ENCODE measurements at regions not wholly inside any gene's neighbourhood (a gene's known extent, or its start where the extent isn't known, plus 50 kb on each side); places are given as distances from the start of the nearest gene placed in this dataset.

DNA sequence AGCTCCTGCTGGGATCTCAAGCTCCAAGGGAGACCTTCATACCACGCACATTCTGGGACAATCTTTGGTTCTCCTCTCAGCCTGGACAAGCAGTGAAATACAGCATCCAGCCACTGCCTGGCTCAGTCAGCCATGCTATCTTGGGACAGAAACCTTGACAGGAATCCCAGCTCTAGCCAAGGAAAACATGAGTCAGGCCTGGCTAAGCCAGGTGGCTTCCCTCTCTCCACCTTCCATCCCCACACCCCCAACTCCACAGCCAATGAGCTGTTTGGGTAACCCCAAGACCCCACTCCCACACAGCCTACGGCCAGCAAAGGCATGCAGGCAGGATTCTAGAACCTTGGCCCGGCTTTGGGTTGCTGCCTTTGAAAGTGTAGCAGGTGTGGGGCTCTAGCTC is 64.9 kb downstream of the MCFD2 start:
- DNase-seq, result no peak

DNA sequence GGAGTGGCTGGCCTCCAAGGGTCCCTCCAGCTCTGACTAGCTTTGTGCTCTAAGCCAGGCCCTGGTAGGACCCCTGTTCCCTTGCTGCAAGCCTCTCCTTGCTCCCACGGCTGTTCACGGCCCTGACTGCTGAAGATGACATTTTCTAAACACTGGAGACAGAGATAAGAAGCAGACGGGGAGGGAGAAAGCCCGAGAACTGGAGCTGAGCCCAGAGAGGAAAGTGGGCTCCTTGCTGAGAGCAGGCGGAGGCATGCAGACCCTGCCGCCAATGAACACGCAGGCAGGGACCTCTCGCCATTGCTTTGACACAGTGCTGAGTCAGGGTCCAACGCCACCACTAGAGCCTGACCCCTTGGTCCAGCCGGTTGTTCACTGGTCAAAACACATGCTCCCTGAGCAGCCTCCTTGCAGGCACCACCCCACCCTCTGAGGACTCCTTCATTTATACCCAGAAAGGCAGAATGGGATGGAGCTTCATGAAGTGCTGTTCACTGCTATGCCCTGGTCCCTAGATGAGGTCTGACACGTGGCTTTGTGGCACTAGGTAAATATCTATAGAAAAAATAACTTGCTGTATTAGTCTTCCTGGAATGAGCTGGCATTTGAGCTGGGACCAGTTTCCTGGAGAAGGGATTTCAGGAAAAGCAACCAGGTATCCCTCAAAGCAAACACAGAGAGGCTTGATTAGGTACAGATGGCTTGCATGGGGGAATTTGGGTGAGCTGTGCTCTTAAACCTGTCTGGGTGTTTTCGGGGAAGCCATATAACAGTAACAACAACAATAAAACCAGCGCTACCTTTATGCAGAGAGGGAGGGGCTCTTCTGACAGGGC is 65.7 kb downstream of the MCFD2 start:
- DNase-seq, result no peak

DNA sequence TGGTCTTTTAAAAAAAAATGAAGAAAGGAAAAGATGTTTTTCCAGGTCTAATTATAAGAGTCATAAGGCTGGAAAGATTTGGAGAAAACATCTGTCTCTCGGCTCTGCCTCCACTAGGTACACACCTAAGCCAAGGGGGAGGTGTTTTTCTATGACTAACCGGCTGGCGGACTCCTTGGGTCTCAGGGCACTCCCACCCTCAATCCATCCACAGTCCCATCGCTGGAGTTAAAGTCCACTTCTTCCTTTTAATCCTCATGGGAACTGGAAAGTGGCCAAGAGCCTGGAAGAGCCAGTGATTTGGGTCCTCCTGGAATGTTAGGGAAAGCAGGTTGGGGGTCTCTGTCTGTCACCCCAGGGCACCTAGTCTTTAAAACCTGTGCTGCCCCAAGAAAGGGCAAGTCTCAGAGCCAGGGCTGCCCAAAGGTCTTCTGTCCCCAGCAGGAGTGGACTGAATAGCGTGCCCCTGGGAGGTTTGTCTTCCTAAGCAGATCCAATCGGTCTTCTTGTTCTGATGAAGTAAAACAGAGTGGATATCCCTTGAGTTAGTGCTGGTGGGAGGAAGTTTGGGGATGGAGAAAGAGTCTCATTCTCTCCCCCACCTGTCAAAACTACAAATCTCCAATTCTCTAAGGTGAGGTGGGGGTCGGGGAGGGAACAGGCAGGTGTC is 66.4 kb downstream of the MCFD2 start:
- no peak for DNase-seq

DNA sequence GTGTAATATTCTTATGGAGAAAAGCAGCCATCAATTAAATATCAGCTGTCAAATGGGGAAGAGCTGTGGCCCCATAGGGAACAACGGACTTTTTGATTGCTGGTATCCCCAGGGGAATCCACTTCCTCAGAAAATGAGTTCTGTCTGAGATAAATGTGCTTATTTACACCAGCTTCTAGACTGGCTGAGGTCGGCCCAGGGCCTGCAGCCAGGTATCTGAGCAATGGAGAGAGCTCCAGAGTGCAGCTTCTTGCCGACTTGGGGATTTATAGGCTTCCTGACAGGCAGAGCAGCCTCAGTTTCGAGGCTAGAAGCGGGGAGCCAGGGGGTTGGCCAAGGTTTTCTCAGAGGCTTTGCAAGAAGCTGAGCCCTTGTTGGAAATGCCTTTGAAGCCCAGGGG is 67.2 kb downstream of the MCFD2 start:
- no peak for DNase-seq

DNA sequence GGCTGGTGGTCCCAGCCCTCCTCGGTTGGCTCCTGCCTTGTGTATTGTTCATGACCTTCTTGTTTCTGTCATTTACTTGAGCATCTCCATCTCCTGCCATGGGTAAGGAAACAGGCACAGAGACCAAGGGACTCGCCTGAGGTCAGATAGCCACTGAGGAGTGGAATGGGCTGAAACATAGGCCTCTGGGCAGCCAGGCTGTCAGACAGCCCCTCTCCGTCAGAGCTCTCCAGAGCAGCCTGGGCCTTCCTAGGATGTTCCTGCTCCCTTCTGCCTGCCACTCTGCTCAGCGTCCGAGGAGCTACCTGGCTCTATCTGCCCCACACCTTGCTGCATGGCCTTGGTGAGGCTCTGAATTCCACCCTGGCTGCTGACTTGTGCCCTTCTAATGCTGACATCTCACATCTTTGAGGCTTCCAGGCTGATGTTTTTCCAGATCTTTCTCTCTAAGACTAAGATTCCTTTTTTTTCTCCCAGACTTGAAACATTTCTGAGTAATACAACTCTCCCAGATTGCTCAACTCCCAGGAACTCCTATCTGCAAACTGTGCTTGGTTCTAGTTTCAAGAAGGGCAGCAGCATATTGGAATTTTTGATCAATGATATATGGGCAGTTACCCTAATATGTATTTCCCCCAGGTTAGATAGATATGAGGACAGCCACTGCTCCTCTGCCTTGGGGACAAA is 67.7 kb downstream of the MCFD2 start:
- no peak for DNase-seq

DNA sequence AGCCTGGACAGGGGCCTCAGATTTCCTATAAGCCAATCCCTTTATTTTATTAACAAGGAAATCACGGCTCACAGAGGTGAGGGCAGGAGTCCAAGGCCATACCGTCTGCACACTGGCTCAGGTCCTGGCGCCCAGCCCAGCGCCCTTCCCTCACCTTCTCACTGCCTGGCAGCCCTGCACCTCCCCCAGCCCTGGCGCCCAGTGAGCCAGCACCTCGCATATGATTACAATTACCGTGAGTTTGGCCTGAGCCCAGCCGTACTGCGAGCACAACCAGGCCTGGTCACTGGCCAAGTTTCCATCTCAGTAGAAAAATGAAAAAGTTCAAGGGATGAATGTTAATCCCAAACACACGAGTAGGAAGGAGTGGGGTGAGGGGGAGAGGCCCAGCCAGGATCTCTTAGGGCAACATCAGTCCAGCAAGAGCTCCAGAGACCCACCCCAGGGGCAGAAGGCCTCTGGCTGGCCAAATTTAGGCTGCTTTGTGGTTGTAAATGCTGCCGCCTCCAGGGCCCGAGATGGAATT is 68.4 kb downstream of the MCFD2 start:
- peak; percentile 1 for DNase-seq

DNA sequence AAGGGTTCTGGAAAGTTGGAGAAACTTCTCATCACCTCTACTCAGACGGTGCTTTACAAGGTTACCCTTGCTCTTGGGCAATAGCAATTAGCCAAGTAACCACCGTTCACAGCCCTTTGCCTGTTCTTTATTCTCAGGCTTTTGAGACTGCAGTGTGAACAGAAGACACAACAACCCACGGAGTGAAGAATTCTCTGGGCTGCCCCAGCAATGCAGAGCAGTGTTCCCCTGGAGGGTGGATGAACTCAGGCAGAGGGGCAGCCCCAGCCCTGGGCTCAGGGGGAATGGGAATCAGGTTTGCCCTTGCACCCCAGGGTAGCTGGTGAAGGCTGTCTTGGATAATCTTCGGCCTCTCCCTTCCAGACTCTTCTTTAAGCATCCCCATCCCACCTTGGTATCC is 69.1 kb downstream of the MCFD2 start:
- DNase-seq, result no peak

DNA sequence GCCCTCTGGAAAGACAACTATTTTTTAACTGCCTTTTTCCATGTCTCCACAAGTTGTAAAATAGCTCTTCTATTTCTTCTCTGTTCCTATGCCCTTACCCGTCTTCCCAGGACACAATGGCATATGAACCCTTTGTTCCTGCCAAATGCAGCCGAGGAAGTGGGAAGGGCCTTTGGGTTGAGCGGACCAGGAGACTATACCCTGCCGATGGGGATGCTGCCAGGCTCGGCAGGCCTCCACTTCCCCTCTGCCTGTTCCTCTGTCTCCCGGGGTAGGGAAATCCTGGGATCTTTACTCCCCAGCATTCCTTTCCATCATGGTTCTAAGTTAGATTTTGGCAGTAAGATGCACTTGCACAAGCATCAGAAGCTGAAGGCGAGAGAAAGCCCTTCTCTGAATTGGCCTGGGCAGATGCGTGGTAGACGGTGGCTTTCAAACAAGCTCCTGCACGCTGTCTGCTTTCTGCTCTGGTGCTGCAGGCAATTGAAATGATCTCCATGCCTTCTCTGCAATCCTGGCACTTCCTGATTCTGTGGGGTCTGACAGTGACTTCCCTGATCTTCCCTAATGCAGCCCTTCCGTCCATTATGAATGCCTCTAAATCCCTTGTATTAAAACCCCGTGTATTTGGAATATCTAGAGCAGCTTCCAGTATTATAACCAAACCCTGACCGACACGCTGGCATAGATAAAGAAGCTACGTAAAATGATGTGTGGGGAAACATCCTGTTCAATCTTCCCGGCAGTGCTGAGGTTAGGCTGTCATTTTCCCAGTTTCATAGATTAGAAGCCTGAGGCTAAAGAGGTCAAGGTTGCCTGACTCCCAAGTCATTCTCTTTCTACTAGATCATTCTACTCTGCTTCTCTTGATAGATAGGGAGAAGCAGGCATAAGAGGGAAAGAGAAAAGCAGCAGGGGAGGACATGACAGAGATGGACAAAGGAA is 69.8 kb downstream of the MCFD2 start:
- DNase-seq, result no peak

DNA sequence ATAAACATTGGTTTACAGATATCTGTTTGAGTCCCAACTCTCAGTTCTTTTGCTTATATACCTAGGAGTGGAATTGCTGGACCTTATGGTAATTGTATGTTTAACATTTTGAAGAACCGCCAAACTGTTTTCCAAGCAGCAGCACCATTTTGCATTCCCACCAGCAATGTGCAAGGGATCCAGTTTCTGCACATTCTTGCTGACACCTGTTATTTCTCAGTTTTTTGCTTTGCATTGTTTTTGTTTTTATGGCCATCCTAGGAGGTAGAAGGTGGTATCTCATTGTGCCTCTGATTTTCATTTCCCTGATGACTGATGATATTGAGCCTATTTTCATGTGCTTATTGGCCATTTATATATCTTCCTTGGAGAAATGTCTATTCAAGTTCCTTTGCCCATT is 71.2 kb downstream of the MCFD2 start:
- no peak for DNase-seq

DNA sequence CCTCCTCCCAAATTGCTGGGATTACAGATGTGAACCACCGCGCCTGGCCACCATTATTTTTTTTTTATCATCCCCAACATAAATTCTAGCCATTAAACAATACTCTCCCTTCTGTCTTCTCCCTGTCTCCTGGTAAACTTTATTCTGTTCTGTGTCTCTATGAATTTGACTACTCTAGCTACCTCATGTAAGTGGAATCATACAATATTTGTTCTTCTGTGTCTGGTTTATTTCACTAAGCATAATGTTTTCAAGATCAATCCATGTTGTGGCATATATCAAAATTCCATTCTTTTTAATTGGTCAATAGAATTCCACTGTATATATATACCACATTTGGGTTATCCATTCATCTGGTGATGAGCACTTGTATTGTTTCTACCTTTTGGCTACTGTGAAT is 71.6 kb downstream of the MCFD2 start:
- no peak for DNase-seq

DNA sequence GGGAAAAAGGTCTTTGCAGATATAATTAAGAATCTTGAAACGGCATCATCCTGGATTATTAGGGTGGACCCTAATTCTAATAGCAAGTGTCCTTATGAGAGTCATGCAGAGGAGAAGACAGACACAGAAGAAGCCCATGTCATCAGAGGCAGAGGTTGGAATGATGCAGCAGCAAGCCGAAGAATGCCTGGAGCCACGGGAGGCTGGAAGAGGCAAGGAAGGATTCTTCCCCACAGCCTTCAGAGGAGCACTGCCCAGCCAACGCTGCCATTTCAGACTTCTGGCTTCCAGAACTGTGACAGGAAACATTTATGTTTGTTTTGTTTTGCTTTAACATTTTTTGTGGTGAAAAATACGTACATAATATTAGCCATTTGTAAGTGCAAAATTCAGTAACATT is 72.3 kb downstream of the MCFD2 start:
- no peak for DNase-seq

DNA sequence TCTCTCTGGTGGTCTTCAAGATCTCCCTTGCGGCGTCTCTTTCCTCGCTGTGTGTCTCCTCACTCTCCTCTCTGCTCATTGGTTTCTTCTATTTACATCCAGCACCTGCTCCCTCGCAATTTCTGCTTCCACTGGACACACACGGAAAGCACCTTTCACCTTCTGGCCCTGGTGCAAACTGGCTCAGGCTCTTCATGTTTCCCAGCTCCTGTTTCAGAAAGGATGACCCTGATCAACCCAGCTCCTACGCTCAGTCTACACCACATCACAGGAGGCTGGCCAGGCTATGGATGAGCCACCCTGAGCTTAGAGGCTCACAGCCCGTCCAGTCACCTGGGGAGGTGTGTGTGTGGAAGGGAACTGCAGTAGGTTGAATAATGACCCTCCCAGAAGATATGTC is 72.7 kb downstream of the MCFD2 start:
- DNase-seq, result no peak

DNA sequence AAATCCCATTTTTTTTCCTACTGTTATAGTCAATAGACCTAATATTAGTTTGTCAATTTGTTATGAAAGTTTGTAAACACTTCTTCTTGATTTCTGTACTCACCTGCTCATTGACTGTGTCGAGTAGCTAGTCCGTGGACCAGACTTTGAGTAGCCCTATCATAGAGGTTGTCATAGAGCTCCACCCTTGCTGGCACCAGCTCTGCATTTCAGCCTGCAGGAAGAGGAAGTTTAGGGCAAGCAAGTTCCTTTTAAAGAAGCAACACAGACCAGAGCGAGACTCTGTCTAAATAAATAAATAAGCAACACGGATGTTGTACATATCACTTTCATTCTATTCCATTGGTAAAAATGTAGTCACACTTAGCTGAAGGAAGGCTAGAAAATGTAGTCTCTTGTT is 74.0 kb downstream of the MCFD2 start:
- DNase-seq, result no peak

DNA sequence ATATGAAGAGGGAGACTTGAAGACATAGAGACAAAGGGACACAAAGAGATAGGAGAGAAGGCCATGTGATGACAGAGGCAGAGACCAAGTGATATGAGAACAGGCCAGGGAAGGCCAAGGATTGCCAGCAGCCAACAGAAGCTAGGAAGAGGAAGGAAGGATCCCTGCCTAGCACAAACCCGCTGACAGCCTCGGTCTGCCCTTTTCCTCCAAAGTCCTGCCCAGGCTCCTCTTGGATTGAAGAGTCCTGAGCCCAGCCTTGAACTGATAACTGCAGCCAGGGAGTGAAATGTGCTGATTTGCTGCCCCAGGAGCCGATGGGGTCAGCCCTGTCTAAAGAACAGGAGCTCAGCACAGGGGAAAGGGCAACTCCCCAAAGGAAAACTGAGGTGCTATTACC is 76.6 kb downstream of the MCFD2 start:
- no peak for DNase-seq

DNA sequence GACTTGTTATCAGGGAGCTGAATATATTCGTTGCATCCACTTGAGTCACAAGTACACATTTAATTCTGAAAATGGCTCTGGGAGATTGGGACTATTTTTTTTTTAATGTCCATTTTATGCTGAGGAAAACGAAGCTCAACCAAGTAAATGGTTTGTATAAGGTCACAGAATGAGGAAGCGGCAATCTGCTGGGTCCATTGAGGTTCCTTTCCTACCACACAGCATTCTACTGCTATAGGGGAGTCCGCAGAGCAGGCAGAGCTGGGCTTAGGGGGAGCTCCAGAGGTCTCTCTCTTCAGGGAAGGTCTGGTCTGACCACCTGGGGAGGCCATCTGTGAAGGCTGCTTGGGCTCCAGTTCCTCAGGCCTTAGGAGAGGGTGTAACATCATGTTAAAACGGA is 77.9 kb downstream of the MCFD2 start:
- DNase-seq, result no peak

DNA sequence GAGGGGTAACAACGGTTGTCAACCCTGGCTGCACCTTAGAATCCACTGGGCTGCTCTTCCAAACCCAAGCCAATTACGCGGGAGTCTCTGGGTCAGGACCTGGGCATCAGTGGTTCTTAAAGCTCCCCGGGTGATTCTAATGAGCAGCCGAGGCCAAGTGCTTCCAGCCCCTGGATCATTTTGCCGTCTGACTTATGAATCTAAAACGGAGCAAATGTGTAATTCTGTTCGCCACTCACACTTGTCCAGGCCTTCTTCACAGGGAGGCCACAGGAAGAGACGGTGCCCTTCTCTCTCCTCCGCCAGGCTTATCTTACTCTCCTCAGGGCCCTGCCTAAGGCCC is 78.5 kb downstream of the MCFD2 start:
- DNase-seq, result no peak

DNA sequence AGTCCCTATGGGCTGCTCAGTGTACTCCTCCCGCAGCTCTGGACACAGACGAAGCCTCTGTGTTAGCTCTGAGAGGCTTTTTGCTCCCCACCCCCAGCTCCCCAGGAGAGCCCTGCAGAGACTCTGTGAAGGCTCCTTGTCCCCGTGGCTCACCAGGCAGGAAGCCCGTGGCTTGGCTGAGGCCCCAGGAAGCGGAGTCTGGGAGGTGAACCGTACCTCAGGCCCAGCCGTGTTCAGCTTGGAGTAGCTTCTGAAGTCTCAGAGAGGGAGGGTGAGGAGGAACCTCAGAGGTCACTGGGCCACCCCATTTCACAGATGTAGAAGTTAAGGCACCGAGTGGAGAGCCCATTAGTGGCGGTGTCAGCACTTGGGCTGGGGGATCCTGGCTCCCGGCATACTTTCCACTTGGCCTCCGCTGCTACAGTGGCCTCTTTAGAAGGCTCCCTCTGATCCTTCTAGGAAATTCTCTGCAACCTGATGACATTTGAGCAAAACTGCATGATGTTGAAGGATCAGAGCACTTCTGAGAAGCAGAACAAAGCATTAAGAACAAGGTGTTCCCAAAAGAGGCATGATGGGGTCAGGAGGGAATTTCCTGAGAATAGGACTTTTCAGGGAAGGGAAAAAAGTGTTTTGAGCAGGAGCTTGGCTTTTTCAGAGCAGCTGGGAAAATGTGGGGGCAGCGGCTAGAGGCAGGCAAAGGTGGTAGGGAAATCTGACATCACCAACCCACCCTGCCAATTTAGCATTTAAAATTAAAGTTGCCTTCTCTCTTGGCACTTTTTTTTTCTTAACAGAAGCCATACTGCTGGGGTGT is 79.1 kb downstream of the MCFD2 start:
- DNase-seq, result no peak

DNA sequence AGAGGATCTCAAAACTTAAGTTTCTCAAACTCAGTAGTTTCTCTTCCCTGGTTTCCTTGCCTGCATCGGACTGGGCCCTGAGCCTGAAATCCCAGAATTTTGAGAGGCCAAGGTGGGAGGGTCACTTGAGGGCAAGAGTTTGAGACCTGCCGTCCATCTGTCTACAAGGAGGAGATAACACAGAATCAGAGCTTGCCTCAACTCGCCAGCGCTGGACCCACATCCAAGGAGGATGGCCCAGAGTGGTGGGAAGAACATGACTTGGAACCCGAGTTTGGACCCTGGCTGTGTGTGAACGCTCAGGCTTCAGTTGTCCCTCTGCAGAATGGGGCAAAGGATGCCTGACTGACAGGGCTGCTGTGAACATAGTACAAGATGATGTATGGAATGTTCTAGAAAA is 80.1 kb downstream of the MCFD2 start:
- no peak for DNase-seq

DNA sequence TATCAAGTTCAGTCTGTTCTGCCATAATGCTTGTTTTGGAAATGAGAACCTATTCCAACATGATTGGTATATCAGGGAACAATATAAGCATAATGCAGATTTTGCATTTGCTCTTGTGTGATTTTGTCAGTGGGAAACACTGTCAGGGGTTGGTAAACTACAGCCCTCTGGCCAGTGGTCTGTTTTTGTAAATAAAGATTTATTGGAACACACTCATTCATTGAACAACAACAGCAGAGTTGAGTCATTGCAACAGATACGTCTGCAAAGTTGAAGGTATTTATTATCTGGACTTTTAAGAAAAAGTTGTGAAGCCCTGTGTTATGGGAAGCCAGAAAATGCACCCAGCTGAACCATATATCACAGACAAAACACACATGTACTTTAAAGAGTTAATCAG is 83.1 kb downstream of the MCFD2 start:
- DNase-seq, result no peak

DNA sequence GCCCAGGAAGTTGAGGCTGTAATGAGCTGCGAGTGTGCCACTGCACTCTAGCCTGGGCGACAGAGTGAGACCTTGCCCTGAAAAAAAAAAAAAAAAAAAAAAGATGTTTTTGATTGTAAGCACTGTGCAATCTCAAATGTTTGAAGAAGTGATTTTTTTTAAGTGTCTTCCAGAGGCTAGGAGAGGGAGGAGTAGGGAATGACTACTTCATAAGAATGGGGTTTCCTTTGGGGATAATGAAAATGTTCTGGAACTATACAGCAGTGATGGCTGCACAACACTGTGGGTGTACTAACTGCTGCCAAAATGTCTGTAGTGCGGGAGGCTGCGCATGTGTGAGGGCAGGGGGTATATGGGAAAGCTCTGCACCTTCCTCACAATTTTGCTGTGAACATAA is 83.7 kb downstream of the MCFD2 start:
- DNase-seq, result no peak

DNA sequence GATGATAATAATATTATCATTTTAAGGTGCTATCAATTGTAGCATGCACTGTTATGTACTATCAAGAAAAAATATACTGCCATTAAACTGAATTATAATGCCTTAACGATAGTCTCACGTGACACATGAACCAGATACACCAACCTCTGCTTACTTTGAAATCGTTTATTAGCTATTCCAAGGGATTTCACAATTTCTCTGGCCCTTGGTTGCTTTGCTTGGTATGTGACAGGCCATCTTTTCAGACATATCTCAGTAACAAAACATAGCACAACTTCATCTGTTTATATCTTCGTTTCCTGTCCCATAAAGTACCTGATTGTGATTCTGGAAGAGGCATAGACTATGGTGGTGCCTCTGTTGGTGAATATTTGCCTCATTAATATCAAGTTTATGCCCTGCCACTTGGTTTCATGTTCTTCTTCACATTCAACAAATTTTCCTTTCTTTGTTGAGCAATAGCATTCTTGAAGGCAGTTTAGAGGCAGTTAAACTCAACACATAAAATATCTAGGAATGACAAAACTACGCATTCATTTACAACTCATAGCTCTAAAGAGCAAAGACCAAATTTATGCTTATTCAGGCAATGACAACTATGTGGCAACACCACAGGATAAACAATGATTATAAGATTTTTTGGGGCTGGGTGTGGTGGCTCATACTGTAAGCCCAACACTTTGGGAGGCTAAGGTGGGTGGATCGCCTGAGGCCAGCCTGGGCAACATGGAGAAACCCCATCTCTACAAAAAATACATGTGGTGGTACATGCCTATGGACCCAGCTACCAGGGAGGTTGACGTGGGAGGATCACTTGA is 84.3 kb downstream of the MCFD2 start:
- no peak for DNase-seq

All from NCI-H510A (cell line).